ENCODE measurements at regions not wholly inside any gene's neighbourhood (a gene's known extent, or its start where the extent isn't known, plus 50 kb on each side); places are given as distances from the start of the nearest gene placed in this dataset.

DNA sequence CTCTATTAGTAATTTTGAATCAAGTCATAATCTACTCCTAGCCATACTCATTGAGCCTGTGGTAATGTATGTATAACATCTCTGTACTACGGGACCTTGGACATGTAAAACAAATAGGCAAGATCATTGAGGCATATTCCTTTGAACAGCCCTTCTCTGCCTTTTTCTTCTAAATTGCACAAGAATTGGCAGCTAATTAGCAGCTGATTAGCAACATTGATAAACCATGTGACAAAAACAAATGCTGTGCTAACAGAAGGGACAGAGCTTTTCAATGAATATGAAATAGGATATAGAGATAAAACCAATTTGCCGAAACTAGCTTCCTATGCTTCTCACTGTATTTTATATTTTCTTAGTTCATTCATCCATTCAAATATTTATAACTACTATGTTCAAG, 1474.2 kb downstream of the FAM181B start:
- Histone ChIP-seq H3K27ac (ENCODE audit: low read depth, low read length) (no peak overlapping the region), H3K27me3 (ENCODE audit: control insufficient read depth, insufficient read depth, low read length) (no peaks in the 10 kb centered on the region), H3K9me3 (ENCODE audit: control insufficient read depth, insufficient read depth, low read length) (no peaks in the 10 kb centered on the region), H3K4me3 (ENCODE audit: low read depth, low read length) (no peak overlapping the region)
- ChIA-PET POLR2A (no interaction called here), CTCF (no interaction called here)
- TF ChIP-seq, protein P1, sequence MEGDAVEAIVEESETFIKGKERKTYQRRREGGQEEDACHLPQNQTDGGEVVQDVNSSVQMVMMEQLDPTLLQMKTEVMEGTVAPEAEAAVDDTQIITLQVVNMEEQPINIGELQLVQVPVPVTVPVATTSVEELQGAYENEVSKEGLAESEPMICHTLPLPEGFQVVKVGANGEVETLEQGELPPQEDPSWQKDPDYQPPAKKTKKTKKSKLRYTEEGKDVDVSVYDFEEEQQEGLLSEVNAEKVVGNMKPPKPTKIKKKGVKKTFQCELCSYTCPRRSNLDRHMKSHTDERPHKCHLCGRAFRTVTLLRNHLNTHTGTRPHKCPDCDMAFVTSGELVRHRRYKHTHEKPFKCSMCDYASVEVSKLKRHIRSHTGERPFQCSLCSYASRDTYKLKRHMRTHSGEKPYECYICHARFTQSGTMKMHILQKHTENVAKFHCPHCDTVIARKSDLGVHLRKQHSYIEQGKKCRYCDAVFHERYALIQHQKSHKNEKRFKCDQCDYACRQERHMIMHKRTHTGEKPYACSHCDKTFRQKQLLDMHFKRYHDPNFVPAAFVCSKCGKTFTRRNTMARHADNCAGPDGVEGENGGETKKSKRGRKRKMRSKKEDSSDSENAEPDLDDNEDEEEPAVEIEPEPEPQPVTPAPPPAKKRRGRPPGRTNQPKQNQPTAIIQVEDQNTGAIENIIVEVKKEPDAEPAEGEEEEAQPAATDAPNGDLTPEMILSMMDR (IDR thresholded peaks at IDR 0.05; ENCODE audit: low read depth, low read length): no peak
- DNase-seq (ENCODE audit: low read depth, low spot score): no peak

DNA sequence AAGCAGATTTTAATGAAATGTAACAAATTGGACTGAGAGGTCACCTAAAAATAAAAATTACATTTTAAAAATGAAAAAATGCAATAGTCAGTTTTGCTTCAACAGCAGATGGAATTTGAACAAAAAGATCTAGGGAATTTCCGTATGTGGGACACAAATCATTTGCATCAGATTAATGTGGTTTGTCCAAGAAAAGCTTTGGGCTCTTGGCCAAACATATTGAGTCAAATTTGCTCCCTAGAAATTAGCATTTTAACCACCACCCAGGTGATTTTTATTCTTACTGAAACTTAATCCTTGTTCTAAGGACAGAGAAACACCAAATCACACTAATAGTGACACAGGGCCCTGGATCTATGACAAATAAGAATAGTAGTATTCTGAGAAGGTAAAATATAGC, 1477.8 kb downstream of the FAM181B start:
- no peak overlapping the region for H3K4me3 ChIP-seq (ENCODE audit: low read depth, low read length)
- CTCF ChIA-PET: no interaction called here
- H3K9me3 ChIP-seq (ENCODE audit: control insufficient read depth, insufficient read depth, low read length): no peaks in the 10 kb centered on the region

DNA sequence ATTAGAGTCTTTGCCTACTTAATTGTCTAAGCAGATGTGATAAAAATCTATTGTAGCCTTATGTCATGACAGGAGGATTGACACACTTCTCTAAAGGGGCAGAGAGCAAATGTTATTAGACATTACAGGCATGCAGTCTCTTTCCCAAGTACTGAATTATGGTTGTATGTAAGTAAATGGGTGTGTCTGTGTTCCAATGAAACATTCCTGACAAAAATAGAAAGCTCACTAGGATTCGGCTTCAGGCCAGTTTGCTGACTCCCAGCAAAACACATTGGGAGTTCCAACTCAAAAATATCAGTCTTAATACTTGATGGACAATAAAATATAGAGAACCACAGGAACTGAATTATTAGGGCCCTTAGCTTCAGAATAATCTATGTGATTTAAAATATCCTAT, 1480.4 kb downstream of the FAM181B start:
- H3K4me3 ChIP-seq (ENCODE audit: low read depth, low read length): no peak overlapping the region
- no peak overlapping the region for H3K27ac ChIP-seq (ENCODE audit: low read depth, low read length)
- ChIA-PET POLR2A (no interaction called here), CTCF (no interaction called here)
- no peak for DNase-seq (ENCODE audit: low read depth, low spot score)
- no peaks in the 10 kb centered on the region for H3K27me3 ChIP-seq (ENCODE audit: control insufficient read depth, insufficient read depth, low read length)
- TF ChIP-seq, protein P1 (IDR thresholded peaks at IDR 0.05; ENCODE audit: low read depth, low read length): no peak
- no peaks in the 10 kb centered on the region for H3K9me3 ChIP-seq (ENCODE audit: control insufficient read depth, insufficient read depth, low read length)

More for the DNA sequence above, 1477.8 kb downstream of the FAM181B start:
- POLR2A ChIA-PET: no interaction called here
- TF ChIP-seq, protein P1 (IDR thresholded peaks at IDR 0.05; ENCODE audit: low read depth, low read length): no peak
- H3K27me3 ChIP-seq (ENCODE audit: control insufficient read depth, insufficient read depth, low read length): no peaks in the 10 kb centered on the region
- DNase-seq (ENCODE audit: low read depth, low spot score): no peak
- H3K27ac ChIP-seq (ENCODE audit: low read depth, low read length): no peak overlapping the region

DNA sequence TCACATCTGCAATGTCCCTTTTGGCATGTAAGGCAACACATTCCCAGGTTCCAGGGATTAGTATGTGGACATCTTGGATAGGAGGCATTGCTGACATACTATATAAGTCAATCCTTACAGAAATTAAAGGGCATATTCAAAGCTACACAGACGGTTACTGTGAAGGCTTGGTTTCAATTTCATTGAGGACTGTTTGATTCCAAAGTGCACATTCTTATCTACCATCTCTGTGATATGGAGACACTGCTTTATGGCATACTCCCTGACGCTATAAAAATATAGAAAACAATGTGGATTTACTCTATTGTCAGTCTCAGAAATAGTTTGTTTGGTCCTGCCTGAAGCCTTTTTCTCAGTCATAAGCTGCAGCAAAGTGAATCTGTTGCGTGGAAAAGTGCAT, 1486.7 kb downstream of the FAM181B start:
- Histone ChIP-seq H3K4me3 (ENCODE audit: low read depth, low read length) (no peak overlapping the region), H3K27me3 (ENCODE audit: control insufficient read depth, insufficient read depth, low read length) (no peaks in the 10 kb centered on the region), H3K9me3 (ENCODE audit: control insufficient read depth, insufficient read depth, low read length) (no peaks in the 10 kb centered on the region), H3K27ac (ENCODE audit: low read depth, low read length) (no peak overlapping the region)
- POLR2A ChIA-PET: no interaction called here
- TF ChIP-seq, protein P1 (IDR thresholded peaks at IDR 0.05; ENCODE audit: low read depth, low read length): no peak
- DNase-seq (ENCODE audit: low read depth, low spot score): no peak
- CTCF ChIA-PET: no interaction called here

DNA sequence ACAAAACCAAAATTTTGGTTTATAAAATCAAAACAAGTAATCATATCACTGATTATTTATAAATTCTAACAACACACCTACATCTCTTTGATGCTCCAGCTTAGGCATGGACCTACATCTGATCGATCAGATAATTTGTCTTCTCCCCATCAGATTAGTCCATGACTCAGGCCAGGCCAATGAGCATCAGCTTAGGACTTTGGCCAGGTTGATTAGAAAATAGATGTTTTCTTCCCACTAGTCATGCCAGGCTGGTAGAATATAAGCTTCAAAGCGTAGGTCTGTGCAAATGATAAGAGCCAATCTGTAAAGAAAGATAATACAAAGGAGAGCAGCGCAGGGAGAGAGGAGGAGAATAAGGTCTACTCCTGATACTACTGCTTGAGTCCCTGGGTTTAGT, 1487.9 kb downstream of the FAM181B start:
- no peak for DNase-seq (ENCODE audit: low read depth, low spot score)
- H3K9me3 ChIP-seq (ENCODE audit: control insufficient read depth, insufficient read depth, low read length): no peaks in the 10 kb centered on the region
- no peak overlapping the region for H3K4me3 ChIP-seq (ENCODE audit: low read depth, low read length)
- H3K27me3 ChIP-seq (ENCODE audit: control insufficient read depth, insufficient read depth, low read length): no peaks in the 10 kb centered on the region
- ChIA-PET POLR2A (no interaction called here), CTCF (no interaction called here)
- no peak overlapping the region for H3K27ac ChIP-seq (ENCODE audit: low read depth, low read length)
- TF ChIP-seq, protein P1 (IDR thresholded peaks at IDR 0.05; ENCODE audit: low read depth, low read length): no peak
